GM23248 (cell line): ENCODE measurements at regions not wholly inside any gene's neighbourhood (a gene's known extent, or its start where the extent isn't known, plus 50 kb on each side); places are given as distances from the start of the nearest gene placed in this dataset.

Experiments
- EZH2 ChIP-seq: fragments of 200-600 bp; sonication (generic); IDR thresholded peaks from 2 replicates; pipeline ENCODE4 v1.6.1; 2018; ENCODE audit warnings: antibody characterized with exemption, mild to moderate bottlenecking; ENCODE audit not compliant: insufficient read depth, poor library complexity, severe bottlenecking
- EZH2phosphoT487 ChIP-seq: fragments of 200-600 bp; sonication (generic); IDR thresholded peaks from 2 replicates; pipeline ENCODE4 v1.6.1; 2018; ENCODE audit warnings: antibody characterized with exemption, moderate library complexity, mild to moderate bottlenecking, low read depth; ENCODE audit not compliant: insufficient read depth

DNA sequence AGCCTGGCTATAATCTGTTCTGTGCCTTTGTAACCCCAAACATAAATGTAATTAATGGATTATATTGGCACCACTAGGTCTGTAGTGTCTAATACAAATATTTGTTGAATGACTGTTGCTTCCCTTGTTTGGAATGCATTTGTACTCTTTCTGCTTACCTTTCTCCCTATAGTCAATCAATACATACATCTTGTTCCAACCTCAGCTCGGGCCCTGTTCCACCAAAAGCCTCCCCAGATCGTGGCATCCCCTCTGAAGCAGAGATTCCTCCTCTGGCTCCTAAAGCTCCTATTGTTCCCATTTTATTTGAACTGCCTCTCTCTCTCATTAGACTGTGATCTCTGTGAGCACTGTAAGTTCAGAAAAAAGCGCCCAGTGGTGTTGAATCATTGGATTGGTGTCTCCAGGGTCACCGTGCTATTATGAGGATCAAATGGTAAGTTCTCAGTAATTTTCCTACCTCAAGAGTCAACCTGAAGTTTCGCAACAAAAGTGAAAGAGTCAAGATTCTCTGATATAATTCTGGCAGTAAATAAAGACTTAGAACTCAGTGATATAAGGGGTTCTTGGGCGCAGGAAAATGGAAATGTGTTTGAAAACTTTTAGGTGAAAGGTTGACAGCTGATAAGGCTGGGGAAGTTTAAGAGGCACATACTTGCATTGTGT lies 151.5 kb downstream of the KLF5 start:
- TF ChIP-seq EZH2 (no peak), EZH2phosphoT487 (no peak)
